GM12891 (cell line): ENCODE measurements at regions not wholly inside any gene's neighbourhood (a gene's known extent, or its start where the extent isn't known, plus 50 kb on each side); places are given as distances from the start of the nearest gene placed in this dataset.

Experiments
- PAX5 ChIP-seq: IDR thresholded peaks from 2 replicates; pipeline ENCODE4 v1.6.1; 2011; ENCODE audit warnings: low read length, moderate library complexity, mild to moderate bottlenecking; ENCODE audit not compliant: insufficient read depth, severe bottlenecking
- POLR2A ChIP-seq: IDR thresholded peaks from 2 replicates; pipeline ENCODE4 v1.6.1; 2011; ENCODE audit warnings: low read depth, low read length, control low read depth
- POLR2AphosphoS5 ChIP-seq: IDR thresholded peaks from 2 replicates; pipeline ENCODE4 v1.6.1; 2011; ENCODE audit warnings: low read depth, low read length, control low read depth
- POU2F2 ChIP-seq: IDR thresholded peaks from 2 replicates; pipeline ENCODE4 v1.6.1; 2011; ENCODE audit warnings: low read depth, mild to moderate bottlenecking, control low read depth, low read length, moderate library complexity
- SPI1 ChIP-seq: IDR thresholded peaks from 2 replicates; pipeline ENCODE4 v1.6.1; 2011; ENCODE audit warnings: low read depth, low read length, control low read depth
- TAF1 ChIP-seq: IDR thresholded peaks from 2 replicates; pipeline ENCODE4 v1.6.1; 2011; ENCODE audit warnings: low read depth, low read length, control low read depth

GRCh38 chr6:14218519-14218800 is 100.9 kb downstream of the CD83 start:
- TF ChIP-seq POLR2A, result no peak
- no peak for TF ChIP-seq POLR2AphosphoS5
- no peak for TF ChIP-seq SPI1
- no peak for TF ChIP-seq PAX5
- TF ChIP-seq TAF1, result no peak
- TF ChIP-seq POU2F2, result no peak
